Keratinocyte (primary cell): ENCODE measurements at regions not wholly inside any gene's neighbourhood (a gene's known extent, or its start where the extent isn't known, plus 50 kb on each side); places are given as distances from the start of the nearest gene placed in this dataset.

Experiments used
- DNase-seq: peaks from one replicate; pipeline ENCODE4 v3.0.0-alpha.2; 2011; ENCODE audit warnings: low read depth, missing footprints, low spot score
- FAIRE-seq: peaks from 2 replicates; lab custom pipeline; 2011; peaks lifted over from hg19 to GRCh38; lab: Jason Lieb, UNC
- H2AFZ ChIP-seq: 2 replicates; pipeline ENCODE4 v1.6.0; 2012; ENCODE audit warnings: low read length, control low read depth, inconsistent platforms; ENCODE audit not compliant: control insufficient read depth
- H3K27ac ChIP-seq: 2 replicates; pipeline ENCODE4 v1.5.1; 2011; ENCODE audit warnings: low read length; ENCODE audit not compliant: control insufficient read depth, insufficient read depth
- H3K27me3 ChIP-seq: 3 replicates; pipeline ENCODE4 v1.6.0; 2011; ENCODE audit warnings: low read length; ENCODE audit not compliant: control insufficient read depth, insufficient read depth; ENCODE audit errors: extremely low read depth
- H3K36me3 ChIP-seq, 2 experiments: 2 replicates in 1 of 2; 3 replicates in 1 of 2; pipeline ENCODE4 v1.5.1; 2011; ENCODE audit warnings: low read length in 2 of 2, mild to moderate bottlenecking in 1 of 2; ENCODE audit not compliant: control insufficient read depth in 2 of 2, insufficient read depth in 2 of 2; ENCODE audit errors: extremely low read depth in 1 of 2
- H3K4me1 ChIP-seq: 3 replicates; pipeline ENCODE4 v1.5.1; 2011; ENCODE audit warnings: low read length; ENCODE audit not compliant: control insufficient read depth, insufficient read depth; ENCODE audit errors: extremely low read depth
- H3K4me2 ChIP-seq: 3 replicates; pipeline ENCODE4 v1.6.0; 2011; ENCODE audit warnings: low read depth, low read length; ENCODE audit not compliant: control insufficient read depth, insufficient read depth; ENCODE audit errors: extremely low read depth
- H3K4me3 ChIP-seq, 3 experiments: fragments of 200-600 bp in 1 of 3; sonication (generic) in 1 of 3; 2 replicates in 2 of 3; 3 replicates in 1 of 3; pipeline ENCODE4 v1.5.1; 2011 to 2016; ENCODE audit warnings: low read length in 3 of 3, mild to moderate bottlenecking in 3 of 3, control low read depth in 2 of 3, inconsistent platforms in 1 of 3, low read depth in 1 of 3, mixed read lengths in 1 of 3, mixed run types in 1 of 3, moderate library complexity in 1 of 3; ENCODE audit not compliant: control insufficient read depth in 2 of 3, insufficient read depth in 2 of 3; ENCODE audit errors: extremely low read depth in 1 of 3
- H3K79me2 ChIP-seq: 2 replicates; pipeline ENCODE4 v1.6.0; 2012; ENCODE audit warnings: low read length; ENCODE audit not compliant: control insufficient read depth, insufficient read depth
- H3K9ac ChIP-seq: 3 replicates; pipeline ENCODE4 v1.6.0; 2011; ENCODE audit warnings: low read length; ENCODE audit not compliant: control insufficient read depth, insufficient read depth; ENCODE audit errors: extremely low read depth
- H3K9me1 ChIP-seq: 3 replicates; pipeline ENCODE4 v1.6.0; 2011; ENCODE audit warnings: low read length; ENCODE audit not compliant: control insufficient read depth, insufficient read depth; ENCODE audit errors: extremely low read depth
- H3K9me3 ChIP-seq: 2 replicates; pipeline ENCODE4 v1.5.1; 2012; ENCODE audit warnings: low read depth, low read length; ENCODE audit not compliant: control insufficient read depth
- H4K20me1 ChIP-seq: 3 replicates; pipeline ENCODE4 v1.6.0; 2011; ENCODE audit warnings: low read length; ENCODE audit not compliant: control insufficient read depth, insufficient read depth; ENCODE audit errors: extremely low read depth
- CTCF ChIP-seq, 3 experiments: IDR thresholded peaks in 1 of 3; conservative IDR thresholded peaks in 1 of 3; optimal IDR thresholded peaks in 1 of 3; 2 replicates in 2 of 3; 3 replicates in 1 of 3; pipeline versions ENCODE3 to v1.5.1; 2011; ENCODE audit warnings: low read length in 3 of 3, mild to moderate bottlenecking in 3 of 3, moderate library complexity in 2 of 3, control low read depth in 1 of 3, inconsistent platforms in 1 of 3; ENCODE audit not compliant: insufficient read depth in 2 of 3; ENCODE audit errors: extremely low read depth in 1 of 3
- EZH2 ChIP-seq: IDR thresholded peaks from one replicate; pipeline ENCODE4 v1.6.1; 2012; ENCODE audit warnings: inconsistent platforms, mild to moderate bottlenecking, low read length, moderate library complexity
- dilution Hi-C: fragments of 300-500 bp; cut with MboI; formaldehyde crosslinking; loops from one replicate; pipeline ENCODE4 v1.7.0; 2020; ENCODE audit warnings: low sequenced_read_pairs; ENCODE audit not compliant: extremely low pct_ligation_motif_present

GRCh38 chr15:31597466-31597865 is 270.8 kb downstream of the KLF13 start:
- no peak for TF ChIP-seq EZH2

DNA sequence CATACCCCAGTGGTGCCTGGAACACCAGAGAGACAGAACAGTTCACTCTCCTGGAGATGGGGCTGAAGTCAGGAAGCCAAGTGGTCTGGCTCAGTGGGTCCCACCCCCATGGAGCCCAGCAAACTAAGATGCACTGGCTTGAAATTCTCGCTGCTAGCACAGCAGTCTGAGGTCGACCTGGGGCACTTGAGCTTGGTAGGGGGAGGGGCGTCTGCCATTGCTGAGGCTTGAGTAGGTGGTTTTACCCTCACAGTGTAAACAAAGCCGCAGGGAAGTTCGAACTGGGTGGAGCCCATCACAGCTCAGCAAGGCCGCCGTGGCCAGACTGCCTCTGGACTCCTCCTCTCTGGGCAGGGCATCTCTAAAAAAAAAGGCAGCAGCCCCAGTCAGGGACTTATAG is 272.0 kb downstream of the KLF13 start:
- Histone ChIP-seq H3K36me3 (no peaks in the 10 kb centered on the region), H3K4me1 (no peaks in the 10 kb centered on the region), H3K9ac (no peak overlapping the region), H3K9me3 (no peaks in the 10 kb centered on the region), H3K79me2 (no peaks in the 10 kb centered on the region), H4K20me1 (no peaks in the 10 kb centered on the region), H3K27me3 (peaks cover 2% of the 10 kb centered on the region), H3K4me3 (no peak overlapping the region), H3K9me1 (no peaks in the 10 kb centered on the region), H3K27ac (no peak overlapping the region), H3K4me2 (no peak overlapping the region), H2AFZ (no peak overlapping the region)
- dilution Hi-C loops: no loop called here
- FAIRE-seq: no peak
- TF ChIP-seq EZH2 (no peak), CTCF (optimal IDR thresholded peaks at IDR 0.05 in 1 of 3, IDR thresholded peaks at IDR 0.05 in 1 of 3, conservative IDR thresholded peaks at IDR 0.05 in 1 of 3; ENCODE audit: extremely low read depth in 1 of 3, insufficient read depth in 2 of 3, low read length in 3 of 3) (no peak)
- no peak for DNase-seq

More at GRCh38 chr15:31597466-31597865, 270.8 kb downstream of the KLF13 start:
- FAIRE-seq (no peak), DNase-seq (no peak)
- Histone ChIP-seq H3K9me1 (no peaks in the 10 kb centered on the region), H2AFZ (no peak overlapping the region), H3K79me2 (no peaks in the 10 kb centered on the region), H3K9ac (no peak overlapping the region), H3K4me1 (no peaks in the 10 kb centered on the region), H3K4me3 (no peak overlapping the region), H4K20me1 (no peaks in the 10 kb centered on the region), H3K9me3 (no peaks in the 10 kb centered on the region), H3K4me2 (no peak overlapping the region), H3K36me3 (no peaks in the 10 kb centered on the region), H3K27me3 (peaks cover 2% of the 10 kb centered on the region), H3K27ac (no peak overlapping the region)
- dilution Hi-C loops: no loop called here

- DNase-seq (peak; percentile 36), FAIRE-seq (peak; percentile 26)
These were observed 278.9 kb downstream of the KLF13 start for GRCh38 chr15:31605467-31605931.

More at GRCh38 chr15:31605467-31605931, 278.9 kb downstream of the KLF13 start:
- Histone ChIP-seq H3K9me3 (no peaks in the 10 kb centered on the region), H2AFZ (peak overlapping the region; percentile 12), H3K4me3 (no peak overlapping the region), H3K27ac (peak overlapping the region; percentile 32), H3K27me3 (no peaks in the 10 kb centered on the region), H3K9ac (no peak overlapping the region), H4K20me1 (no peaks in the 10 kb centered on the region), H3K79me2 (no peaks in the 10 kb centered on the region), H3K4me1 (peaks cover 21% of the 10 kb centered on the region), H3K9me1 (no peaks in the 10 kb centered on the region), H3K36me3 (no peaks in the 10 kb centered on the region), H3K4me2 (peak overlapping the region; percentile 51)
- TF ChIP-seq EZH2 (no peak), CTCF (optimal IDR thresholded peaks at IDR 0.05 in 1 of 3, IDR thresholded peaks at IDR 0.05 in 1 of 3, conservative IDR thresholded peaks at IDR 0.05 in 1 of 3; ENCODE audit: extremely low read depth in 1 of 3, insufficient read depth in 2 of 3, low read length in 3 of 3) (peak in 1 of 3 experiments; percentile 39)
- dilution Hi-C loops: no loop called here
